Ishikawa (cell line): ENCODE measurements at regions not wholly inside any gene's neighbourhood (a gene's known extent, or its start where the extent isn't known, plus 50 kb on each side); places are given as distances from the start of the nearest gene placed in this dataset.

Source experiments
- EGR1 ChIP-seq: IDR thresholded peaks from 2 replicates; pipeline ENCODE4 v1.6.1; 2012
- RAD21 ChIP-seq: IDR thresholded peaks from 2 replicates; pipeline ENCODE4 v1.6.1; 2012; ENCODE audit warnings: low read depth

- TF ChIP-seq RAD21, result no peak
- no peak for TF ChIP-seq EGR1
Observed at GRCh38 chr1:221514806-221515205, 227.1 kb downstream of the DUSP10 start.
